ENCODE measurements at regions not wholly inside any gene's neighbourhood (a gene's known extent, or its start where the extent isn't known, plus 50 kb on each side); places are given as distances from the start of the nearest gene placed in this dataset.

GRCh38 chr7:13159467-13160184, 472.2 kb downstream of the ARL4A start:
- no peak overlapping the region for H2AFZ ChIP-seq (ENCODE audit: low read depth, low read length, poor library complexity, severe bottlenecking)
- intact Hi-C loops (cut with micrococcal nuclease): no loop called here
- TF ChIP-seq FOSL1 (IDR thresholded peaks at IDR 0.05; ENCODE audit: low read depth) (no peak), SP1 (IDR thresholded peaks at IDR 0.05; ENCODE audit: low read depth) (no peak), CBX3 (IDR thresholded peaks at IDR 0.05; ENCODE audit: low read depth) (no peak), EGR1 (IDR thresholded peaks at IDR 0.05; ENCODE audit: low read depth) (no peak), POLR2AphosphoS5 (IDR thresholded peaks at IDR 0.05; ENCODE audit: low read depth, low read length) (no peak), JUND (IDR thresholded peaks at IDR 0.05) (no peak), EZH2phosphoT487 (IDR thresholded peaks at IDR 0.05; ENCODE audit: borderline replicate concordance) (no peak), MAX (IDR thresholded peaks at IDR 0.05) (no peak), ZNF274 (IDR thresholded peaks at IDR 0.05; ENCODE audit: low read depth, low read length) (no peak), POLR2A (IDR thresholded peaks at IDR 0.05; ENCODE audit: borderline replicate concordance, extremely low read depth, insufficient read depth, insufficient read length) (no peak)
- TF ChIP-seq, protein P1, sequence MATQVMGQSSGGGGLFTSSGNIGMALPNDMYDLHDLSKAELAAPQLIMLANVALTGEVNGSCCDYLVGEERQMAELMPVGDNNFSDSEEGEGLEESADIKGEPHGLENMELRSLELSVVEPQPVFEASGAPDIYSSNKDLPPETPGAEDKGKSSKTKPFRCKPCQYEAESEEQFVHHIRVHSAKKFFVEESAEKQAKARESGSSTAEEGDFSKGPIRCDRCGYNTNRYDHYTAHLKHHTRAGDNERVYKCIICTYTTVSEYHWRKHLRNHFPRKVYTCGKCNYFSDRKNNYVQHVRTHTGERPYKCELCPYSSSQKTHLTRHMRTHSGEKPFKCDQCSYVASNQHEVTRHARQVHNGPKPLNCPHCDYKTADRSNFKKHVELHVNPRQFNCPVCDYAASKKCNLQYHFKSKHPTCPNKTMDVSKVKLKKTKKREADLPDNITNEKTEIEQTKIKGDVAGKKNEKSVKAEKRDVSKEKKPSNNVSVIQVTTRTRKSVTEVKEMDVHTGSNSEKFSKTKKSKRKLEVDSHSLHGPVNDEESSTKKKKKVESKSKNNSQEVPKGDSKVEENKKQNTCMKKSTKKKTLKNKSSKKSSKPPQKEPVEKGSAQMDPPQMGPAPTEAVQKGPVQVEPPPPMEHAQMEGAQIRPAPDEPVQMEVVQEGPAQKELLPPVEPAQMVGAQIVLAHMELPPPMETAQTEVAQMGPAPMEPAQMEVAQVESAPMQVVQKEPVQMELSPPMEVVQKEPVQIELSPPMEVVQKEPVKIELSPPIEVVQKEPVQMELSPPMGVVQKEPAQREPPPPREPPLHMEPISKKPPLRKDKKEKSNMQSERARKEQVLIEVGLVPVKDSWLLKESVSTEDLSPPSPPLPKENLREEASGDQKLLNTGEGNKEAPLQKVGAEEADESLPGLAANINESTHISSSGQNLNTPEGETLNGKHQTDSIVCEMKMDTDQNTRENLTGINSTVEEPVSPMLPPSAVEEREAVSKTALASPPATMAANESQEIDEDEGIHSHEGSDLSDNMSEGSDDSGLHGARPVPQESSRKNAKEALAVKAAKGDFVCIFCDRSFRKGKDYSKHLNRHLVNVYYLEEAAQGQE (IDR thresholded peaks at IDR 0.05; ENCODE audit: low read depth): no peak
- BruUV-seq (replicated peaks): no TSS peak
- ATAC-seq: no peak
- H3K9me2 ChIP-seq (ENCODE audit: insufficient read depth): no peaks in the 10 kb centered on the region
- peaks cover 0 to 4% of the 10 kb centered on the region in 2 experiments; a peak in 2 of 4 replicates for H3K4me1 ChIP-seq (ENCODE audit: control insufficient read depth in 1 of 2, insufficient read depth in 2 of 2, low read length in 2 of 2)
- no peak for DNase-seq (ENCODE audit: low read depth, low spot score)
- no peaks in the 10 kb centered on the region for H3K27me3 ChIP-seq (ENCODE audit: insufficient read depth, low read length)
- no peaks in the 10 kb centered on the region for H3K36me3 ChIP-seq (ENCODE audit: control insufficient read depth in 1 of 2, insufficient read depth in 2 of 2, low read length in 2 of 2)
- H3K4me2 ChIP-seq (ENCODE audit: low read length): no peak overlapping the region
- H3K4me3 ChIP-seq (replicated peaks in 1 of 2; ENCODE audit: low read depth in 1 of 2, low read length in 2 of 2): no peak overlapping the region
- H3K79me2 ChIP-seq (ENCODE audit: insufficient read depth, low read length): no peaks in the 10 kb centered on the region
- POLR2A ChIA-PET: no interaction called here
- no peak overlapping the region for H3K9ac ChIP-seq (ENCODE audit: low read length)
- RAD21 ChIA-PET (ENCODE audit: low non-redundant PET in 1 of 2, low total read pairs in 2 of 2, uncharacterized antibody in 2 of 2, unreplicated experiment in 2 of 2): no interaction called here
- H3K9me3 ChIP-seq (ENCODE audit: control insufficient read depth in 1 of 2, insufficient read depth in 1 of 2, low read depth in 1 of 2, low read length in 2 of 2): no peaks in the 10 kb centered on the region
- H4K20me1 ChIP-seq (ENCODE audit: insufficient read depth): no peaks in the 10 kb centered on the region
- no peak overlapping the region for H3K27ac ChIP-seq (ENCODE audit: low read depth, low read length)
- CTCF ChIA-PET: no interaction called here

Measured in HCT116 (cell line).